NCI-H510A treated with DMSO at 0.1 percent for 48 hours (cell line): ENCODE measurements at regions not wholly inside any gene's neighbourhood (a gene's known extent, or its start where the extent isn't known, plus 50 kb on each side); places are given as distances from the start of the nearest gene placed in this dataset.

Experiments used
- DNase-seq: peaks from one replicate; lab custom pipeline; 2025; lab: John Stamatoyannopoulos, UW

DNA sequence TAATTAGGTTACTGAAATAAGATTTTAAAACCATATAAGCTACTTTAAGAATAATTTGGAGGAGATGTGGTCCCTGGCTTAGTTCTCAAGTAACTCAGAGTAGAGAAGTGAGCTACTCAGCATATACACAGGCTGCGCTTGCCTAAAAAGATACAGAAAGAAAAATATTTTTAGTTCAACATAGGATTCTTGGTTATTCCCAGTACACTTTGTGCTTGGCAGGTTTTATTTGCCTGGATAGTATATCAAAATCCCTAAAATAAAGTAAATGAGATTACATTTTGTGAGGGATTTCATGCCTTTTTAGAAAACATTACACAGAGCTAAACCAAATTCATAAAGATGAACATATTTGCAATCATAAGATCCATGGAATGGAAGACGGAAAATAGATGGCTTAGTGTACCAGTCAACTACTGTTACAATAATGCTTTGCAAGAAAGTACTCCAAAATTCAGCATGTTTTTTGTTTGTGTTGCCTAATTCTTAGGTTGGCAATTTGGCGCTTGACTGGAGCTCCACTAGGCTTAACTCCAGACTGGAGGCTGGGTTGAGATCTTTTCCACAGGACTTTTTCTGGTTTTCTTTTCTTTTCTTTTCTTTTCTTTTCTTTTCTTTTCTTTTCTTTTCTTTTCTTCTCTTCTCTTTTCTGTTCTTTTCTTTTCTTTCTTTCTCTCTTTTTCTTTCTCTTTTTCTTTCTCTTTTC, 600.5 kb upstream of the SYT4 start:
- DNase-seq, result no peak

DNA sequence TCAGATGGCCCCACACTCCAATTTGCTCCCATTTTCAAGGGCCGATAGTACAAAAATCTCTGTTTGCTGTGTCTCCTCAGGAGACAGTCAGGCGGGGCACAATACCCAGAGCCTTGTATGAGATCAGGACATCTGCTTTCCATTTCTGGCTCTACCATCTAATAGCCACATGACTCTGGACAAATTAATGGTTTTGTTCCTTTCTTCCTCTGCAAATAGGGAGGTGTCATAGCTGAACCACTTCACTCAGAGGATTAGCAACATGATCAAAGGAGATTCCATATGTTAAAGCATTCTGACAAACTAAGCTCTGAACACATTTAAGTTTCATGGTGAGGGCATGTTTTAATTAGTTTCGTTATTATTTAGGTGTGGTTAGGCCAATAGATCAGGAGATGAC, 602.1 kb upstream of the SYT4 start:
- no peak for DNase-seq

DNA sequence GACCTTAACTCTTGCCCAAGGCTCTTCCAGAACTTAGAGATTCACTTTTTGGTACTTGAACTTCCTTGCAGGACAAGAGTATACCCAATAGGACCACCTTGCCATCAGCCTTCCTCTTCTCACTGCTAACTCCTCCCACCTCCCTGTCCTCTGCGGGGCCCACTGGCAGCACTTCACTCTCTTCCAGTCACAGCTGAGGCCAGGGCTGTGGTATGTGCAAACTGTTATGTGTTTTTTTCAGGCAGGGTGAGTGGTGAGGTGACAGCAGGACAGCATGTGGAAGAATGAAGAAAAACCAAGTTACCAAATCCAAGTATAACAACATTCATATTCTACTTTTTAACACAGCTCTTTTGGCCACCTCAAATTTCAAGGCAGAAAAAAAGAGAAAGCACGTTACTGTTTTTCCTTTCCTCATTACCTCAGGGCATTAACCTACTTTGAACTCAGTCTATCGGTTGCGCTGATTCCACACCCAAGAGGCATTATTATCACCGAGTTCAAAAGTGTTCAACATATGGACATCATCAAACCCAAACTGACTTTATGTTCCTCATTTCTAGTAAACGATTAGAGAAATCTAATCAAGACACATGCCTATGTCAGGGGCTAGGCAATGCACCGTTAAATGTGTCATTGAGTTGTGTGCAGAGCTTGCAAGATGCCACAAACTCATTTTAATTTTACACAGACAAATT, 605.2 kb upstream of the SYT4 start:
- DNase-seq, result no peak

DNA sequence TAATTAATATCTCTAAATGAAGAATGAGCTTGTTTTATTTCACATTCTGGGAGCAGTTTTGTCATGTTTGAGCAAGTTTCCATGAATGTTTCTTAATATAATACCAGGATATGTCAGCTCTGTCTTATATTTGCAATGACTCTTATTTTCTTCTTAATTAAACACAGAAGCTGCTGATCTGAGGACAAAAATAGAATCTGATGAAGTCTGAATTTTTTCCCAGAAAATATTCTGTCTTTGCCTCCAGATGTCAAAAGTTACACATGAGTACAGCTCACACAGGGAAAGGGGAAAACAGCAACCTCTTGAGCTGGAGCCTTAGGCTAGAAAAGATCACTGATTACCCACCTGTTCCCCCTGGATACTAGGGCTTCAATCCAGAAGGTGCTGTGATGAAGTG, 606.6 kb upstream of the SYT4 start:
- DNase-seq, result no peak

DNA sequence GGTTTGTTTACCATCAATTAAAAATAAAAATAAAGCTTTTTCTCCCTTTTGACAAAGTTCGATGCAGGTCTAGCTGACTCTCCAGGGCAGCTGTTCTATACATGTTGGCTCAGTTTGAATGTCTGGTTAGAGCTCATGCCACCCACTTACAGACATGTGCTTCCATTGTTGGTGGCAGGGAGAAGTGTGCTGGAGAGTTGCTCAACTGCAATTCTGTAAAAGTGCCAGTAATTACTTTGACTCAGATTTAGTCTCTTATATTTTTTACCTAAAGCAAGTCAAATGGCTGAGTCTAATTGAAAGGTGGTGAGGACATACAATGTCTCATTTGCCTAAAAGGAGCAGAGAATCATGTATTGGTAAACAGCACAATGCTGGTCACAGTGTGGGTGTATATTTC, 609.1 kb upstream of the SYT4 start:
- DNase-seq, result no peak

DNA sequence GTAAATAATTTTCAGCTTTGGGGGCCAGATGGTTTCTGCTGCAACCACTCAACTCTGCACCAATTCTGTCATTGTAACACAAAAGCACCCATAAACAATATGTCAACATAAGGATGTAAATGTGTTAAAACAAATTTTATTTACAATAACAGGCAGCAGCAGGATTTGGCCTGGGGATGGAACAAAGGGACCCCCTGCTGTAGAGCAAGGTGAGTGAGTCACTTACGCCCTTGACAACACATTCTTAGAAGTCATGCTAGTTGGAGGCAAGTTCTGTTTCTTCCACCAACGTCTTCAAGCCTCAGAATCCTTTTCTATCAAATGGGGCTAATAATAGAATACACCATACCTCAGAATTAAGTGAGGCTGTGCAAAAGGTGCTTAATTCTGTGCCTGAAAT, 610.2 kb upstream of the SYT4 start:
- DNase-seq, result no peak

DNA sequence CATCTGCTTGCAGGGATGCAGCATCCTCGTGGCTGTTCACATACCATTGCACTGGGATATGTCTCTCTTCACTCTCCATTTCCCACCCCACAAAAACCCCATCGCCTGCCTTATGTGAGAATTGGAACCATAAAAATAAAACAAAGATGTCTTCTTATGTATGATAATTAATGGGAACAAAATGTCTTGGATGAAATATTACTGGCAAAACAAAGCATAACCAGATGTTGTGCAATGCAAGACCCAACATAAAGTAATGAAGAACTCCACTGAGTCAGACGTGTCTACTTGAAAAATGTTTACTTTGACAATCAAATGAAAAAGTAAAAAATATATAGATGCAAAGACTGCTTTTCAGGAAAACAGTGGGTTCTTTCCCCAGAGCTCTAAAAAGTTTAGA, 611.3 kb upstream of the SYT4 start:
- DNase-seq, result no peak

DNA sequence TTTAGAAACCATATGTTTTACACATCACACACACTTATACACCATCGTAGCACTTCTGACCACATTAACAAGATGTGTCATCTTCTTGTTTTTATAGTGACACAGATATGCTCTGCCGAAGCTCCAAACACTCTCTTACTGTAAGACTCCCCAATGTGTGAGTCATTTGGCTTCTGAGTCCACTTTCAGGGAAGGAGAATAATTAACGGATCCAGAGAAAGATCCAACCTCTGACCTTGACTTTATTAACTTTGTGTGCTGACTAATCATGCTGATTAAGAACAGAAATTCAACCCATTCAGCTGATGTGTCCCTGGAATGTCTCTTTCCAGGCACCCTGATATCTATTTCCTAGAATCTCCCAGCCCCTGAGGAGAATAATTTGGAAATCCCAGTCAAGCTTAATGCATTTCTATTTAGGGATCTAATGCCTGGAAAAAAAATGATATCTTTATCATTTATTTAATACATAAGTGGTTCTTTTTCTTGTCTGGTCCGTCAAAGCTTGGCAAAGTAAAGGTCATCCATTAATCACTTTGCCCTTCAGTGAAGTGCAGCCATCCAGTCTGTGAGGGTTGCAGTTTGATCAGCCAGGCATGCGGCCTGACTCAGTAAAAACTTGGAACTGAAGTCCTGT, 615.8 kb upstream of the SYT4 start:
- no peak for DNase-seq

DNA sequence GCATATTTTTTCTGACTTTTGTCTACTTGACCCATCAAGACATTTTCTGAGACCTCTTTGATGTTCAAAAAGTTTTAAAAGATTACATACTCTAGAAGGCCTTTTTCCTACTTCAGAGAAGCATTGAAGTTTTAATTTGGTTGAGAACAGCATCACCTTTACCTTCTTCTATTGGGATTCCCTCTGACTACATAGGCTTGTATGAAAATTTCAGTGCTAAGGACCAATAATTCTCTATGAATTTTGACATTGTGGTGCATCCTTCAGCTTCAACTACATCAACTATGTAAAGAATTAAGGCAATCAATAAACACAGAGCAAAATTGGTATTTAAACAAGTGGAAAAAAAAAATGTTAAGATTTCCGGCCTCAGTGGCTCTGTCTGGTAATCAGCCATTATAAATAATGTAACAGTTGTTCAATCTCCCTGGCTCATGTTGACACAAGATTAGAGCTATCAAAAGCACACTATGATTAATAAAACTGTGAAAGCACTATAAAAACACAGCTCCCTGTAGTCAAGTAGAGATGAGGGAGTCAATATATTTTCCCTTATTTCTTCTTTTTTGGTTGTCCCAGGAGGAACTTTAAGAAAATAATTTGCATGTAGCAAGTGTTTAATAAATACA, 627.0 kb upstream of the SYT4 start:
- DNase-seq, result no peak

DNA sequence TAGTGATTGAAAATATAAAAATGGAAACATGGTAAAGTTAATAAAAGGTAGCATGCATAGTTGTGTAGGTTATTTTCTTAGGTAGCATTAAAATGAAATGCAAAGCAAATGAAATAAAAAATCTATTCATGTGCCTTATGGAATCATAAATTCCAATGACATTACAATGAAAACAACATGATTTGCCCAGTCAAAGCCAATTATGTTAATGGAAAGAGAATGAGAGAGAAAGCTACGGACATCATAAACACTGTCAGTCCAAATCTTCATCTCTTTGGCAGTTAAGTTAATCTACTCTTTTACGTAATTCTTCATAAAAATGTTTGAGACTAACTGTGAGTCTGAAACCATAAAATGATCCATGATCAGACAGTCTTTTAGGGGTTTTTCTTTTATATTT, 636.7 kb upstream of the SYT4 start:
- DNase-seq, result no peak

DNA sequence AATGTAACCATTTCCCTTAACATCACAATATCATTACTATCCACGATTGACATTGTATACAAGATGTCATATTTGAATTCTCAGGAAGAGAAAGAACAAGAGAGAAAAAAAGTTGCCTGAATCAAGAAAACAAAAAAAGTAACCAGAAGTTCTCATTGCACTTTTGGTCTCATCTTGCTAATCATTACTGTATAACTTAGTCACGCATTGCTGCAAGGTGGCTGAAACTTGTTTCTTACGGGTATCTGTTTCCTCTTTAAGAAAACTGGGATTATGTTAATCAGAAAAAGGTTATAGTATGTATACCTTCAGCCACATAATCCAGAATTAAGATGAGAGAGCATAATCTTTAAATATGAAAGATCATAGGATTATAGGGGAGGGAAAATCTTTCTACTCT, 639.7 kb upstream of the SYT4 start:
- no peak for DNase-seq

DNA sequence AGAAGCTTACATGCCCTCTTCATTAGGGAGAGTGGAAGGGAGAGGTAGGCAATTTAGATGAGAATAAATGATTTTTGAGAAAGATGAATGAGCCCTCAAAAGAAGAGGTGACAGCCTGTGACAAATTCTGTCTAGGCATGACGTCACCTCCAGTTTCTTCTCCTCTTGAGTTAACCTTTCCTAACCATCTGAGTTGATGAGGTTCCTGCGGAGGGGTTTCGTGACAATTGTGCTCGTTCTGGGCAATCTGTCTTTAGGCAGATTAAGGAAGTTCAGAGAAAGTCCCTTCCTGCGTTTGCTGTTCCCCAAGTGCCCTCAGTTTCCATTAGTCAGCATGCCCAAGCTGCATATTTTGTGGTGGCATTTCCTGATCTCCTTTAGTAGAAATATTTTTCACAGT, 640.2 kb upstream of the SYT4 start:
- DNase-seq, result no peak

DNA sequence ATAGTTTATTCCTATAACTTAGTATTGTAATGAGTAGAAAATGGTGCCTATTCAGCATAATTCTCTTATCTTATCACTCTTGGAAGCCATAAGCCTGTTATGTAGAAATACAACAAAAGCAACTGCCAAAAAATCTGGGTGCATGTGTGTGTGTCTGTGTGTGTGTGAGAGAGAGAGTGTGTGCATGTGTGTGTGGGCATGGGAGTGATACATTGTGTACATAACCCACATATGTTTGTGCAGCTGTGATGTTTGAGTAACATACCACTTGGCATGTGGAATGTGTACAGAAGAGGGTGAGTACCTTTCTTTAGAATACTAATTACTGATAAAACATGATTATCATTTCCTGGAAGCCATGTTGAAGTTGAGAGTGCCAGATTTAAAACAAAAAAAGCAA, 642.3 kb upstream of the SYT4 start:
- DNase-seq, result peak; percentile 29

DNA sequence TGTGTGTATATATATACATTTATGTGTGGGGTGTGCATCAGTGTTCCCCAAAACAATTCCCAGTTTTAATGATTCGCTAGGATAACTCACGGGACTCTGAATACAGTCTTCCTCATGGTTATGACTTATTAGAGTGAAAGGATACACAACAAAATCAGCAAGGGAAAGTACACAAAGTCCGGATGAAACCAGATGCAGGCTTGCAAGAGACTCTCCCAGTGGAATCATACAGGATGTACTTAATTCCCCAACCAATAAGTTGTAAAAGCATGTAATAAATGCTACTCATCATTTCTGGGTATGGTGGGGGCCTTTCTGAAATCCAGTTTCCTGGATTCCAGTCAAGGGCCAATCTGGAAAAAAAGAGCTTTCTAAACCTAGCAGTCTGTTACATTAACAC, 654.1 kb upstream of the SYT4 start:
- peak; percentile 12 for DNase-seq

DNA sequence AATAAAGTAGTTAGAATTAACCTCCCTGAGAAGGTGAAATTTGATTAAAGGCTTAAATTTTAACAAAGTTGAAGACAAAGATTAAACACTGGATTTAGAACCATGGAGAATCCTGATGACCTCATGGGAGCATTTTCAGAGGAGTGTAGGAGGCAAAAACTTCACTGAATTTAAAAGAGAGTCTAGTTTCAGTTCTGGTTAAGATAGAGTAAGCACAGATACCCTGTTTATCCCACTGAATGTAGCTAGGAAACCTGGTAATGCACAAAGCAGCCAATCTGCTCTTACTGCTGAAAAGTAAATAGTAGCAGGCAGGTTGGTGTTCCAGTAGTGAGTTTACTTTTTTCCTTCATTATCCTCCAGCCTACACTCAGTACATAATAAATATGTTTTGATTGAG, 654.9 kb upstream of the SYT4 start:
- peak; percentile 67 for DNase-seq

DNA sequence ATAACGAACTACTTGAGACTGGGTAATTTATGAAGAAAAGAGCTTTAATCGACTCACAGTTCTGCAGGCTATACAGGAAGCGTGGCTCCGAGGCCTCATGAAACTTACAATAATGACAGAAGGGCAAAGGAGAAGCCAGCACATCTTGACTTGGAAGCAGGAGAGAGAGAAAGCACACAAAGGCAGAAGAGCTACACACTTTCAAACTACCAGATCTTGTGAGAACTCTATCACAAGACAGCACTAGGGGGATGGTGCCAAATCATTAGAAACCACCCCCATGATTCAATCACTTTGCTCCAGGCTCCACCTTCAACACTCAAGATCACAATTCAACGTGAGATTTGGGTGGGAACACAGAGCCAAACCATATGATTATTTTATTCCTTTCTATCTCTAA, 655.9 kb upstream of the SYT4 start:
- no peak for DNase-seq

DNA sequence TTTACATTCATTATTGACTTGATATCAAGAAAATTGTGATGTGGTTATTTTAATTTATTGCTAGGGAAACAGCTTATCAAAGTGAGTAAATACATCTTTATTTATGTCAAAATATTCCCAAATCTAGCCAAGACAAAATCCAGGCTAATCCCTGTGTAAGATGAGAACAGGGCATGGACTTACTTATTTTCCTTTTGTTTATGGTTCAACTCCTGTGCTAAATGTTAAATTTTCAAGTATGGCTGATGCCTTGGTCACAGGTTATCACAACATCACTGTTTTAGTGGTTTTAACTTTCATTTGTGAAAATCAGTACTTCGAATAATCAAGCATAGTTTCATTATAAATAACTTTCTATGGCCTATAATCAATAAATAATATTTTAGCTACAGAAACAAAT, 657.0 kb upstream of the SYT4 start:
- no peak for DNase-seq

DNA sequence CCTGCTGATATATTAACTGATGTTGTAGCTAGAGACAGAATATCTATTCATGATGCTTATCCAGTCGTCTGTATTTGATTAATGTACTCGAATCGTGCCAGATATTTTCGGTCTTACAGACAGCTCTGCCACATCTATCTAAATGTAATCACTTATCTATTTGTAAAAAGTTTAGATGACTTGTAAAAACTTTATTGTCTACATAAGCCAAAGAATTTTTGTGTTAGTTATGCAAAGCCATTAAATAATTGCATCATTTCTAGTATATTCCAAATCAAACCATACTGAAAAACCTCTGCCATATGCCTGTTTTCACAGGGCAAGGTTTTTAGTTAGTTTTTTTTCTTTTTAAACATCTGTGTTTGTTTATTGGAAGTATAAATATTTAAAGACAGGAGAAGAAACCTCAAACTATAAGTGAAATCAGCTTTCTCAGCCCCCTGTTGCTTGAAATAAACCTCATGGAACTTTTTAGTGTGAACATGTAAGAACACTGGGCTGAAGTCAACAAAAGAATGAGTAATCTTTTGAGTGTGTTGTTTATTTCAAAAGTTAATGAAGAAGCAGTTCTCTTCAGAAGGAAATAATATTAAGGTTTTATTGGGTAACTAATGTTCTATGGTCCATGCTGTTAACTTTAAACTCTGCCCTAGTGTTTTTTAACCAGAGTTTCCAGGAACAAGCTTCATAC, 657.6 kb upstream of the SYT4 start:
- DNase-seq, result no peak

DNA sequence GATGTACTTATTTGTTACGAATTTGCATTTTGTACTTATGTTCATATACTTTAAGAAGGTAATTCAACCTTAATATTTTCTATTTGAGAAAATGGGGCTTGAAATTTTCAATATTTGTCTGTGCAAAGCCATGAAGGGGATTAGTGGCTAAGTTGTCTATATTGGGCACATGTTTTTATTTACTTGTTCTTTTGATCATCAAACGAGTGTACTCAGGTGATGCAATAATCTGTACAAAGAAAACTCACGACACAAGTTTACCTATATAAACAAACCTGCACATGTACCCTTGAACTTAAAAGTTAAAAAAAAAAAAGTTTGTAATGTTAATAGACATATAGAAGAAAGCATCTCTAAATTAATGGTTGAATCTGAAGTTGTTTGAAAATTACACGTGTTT, 658.9 kb upstream of the SYT4 start:
- peak; percentile 32 for DNase-seq

DNA sequence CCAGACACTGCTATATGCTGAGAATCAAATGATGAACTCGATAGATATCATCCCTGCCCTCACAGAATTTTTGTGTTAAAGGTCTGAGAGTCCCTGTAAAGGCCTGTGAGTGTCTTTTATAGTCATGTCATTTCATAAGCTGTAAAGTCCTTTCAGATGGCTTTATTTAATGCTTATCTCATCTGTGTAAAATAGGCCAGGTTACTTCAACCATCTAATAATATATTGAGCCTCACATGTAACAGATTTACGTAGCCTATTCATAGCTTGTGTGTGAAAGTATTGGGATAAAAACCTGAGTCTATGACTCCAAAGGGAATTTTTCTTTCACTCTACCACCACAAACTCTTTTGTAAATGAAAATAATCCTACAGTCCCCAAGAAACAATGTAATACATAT, 672.0 kb upstream of the SYT4 start:
- no peak for DNase-seq

DNA sequence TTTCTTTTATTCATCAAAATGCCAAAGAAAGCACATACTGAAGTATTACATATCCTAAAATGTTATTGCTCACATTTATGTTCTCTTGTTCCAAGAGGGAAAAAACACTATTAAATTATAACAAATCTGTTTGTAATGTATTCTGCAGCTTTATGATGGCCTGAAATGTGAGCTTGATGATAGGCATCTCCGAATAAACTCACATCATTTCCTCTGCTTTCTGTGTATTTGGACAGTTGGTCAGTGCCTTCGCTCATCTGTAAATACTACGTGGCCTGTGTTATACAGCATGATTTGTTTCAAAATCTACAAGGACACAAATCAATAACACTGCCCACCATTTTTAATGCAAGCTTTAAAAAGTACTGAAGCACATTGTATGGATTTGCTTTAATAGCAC, 672.8 kb upstream of the SYT4 start:
- no peak for DNase-seq

DNA sequence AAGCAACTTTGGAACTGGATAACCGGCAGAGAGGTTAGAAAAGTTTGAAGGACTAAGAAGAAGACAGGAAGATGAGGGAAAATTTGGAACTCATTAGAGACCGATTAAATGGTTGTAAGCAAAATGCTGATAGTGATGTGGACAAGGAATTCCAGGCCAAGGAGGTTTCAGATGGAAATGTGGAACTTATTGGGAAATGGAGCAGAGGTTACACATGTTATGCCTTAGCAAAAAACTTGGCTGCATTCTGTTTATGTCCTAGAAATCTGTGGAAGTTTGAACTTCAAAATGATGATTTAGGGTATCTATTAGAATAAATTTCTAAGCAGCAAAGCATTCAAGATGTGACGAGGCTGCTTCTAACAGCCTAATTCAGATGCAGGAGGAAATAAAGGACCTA, 675.1 kb upstream of the SYT4 start:
- no peak for DNase-seq

DNA sequence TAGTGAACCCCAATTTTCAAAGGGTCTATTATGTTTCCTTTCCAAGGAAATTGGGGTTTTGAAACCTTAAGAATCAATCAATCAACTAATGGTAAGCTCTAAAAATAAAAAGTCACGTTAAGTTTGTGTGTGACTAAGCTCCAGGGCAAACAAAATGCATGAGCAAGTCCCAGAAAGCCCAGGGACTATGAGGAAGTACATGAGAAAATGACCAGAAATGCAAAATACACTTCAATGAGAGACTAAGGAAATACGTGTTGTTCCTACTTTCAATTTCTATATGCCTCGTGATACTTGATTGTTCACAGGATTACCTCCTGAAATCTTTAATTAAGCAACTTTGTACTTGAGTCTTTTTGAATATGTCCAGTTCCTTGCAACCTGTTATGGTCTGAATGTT, 684.4 kb upstream of the SYT4 start:
- DNase-seq, result no peak
